ENCODE measurements at regions not wholly inside any gene's neighbourhood (a gene's known extent, or its start where the extent isn't known, plus 50 kb on each side); places are given as distances from the start of the nearest gene placed in this dataset.

DNA sequence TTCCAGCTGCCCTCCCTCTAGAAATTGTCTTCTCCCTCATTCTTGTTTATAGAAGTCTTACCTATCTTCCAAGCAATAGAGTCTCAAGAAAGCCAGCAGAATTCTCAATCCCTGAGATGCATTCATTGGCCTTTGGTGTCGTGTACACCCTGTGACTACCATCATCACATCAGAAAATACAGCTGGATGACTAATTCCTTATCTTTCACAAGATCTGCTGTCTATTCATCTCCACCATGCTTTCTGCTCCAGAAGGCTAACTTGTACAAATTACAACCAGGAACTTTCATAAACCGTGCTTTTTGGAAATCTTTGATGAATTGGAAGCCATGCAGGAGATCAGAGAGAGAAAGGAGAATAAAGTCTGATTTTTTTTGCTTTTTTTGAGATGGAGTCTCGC, 1062.9 kb upstream of the GHITM start:
- no peak overlapping the region for H3K27ac ChIP-seq
- no peaks in the 10 kb centered on the region for H3K4me1 ChIP-seq
- intact Hi-C loops (cut with DNase I; ENCODE audit: low total_unique reads), result no loop called here
- H3K4me3 ChIP-seq, result no peak overlapping the region
- DNase-seq, result no peak
- H3K27me3 ChIP-seq, result no peaks in the 10 kb centered on the region
- H3K36me3 ChIP-seq, result no peaks in the 10 kb centered on the region
- 62 to 73% (median 72%) methylated on average over 3 of the region's 3 CpGs for WGBS, 5 donors
- H3K9me3 ChIP-seq, result peaks cover 0 to 3% (median under 1%) of the 10 kb centered on the region in 4 donors
- TF ChIP-seq, protein P1, sequence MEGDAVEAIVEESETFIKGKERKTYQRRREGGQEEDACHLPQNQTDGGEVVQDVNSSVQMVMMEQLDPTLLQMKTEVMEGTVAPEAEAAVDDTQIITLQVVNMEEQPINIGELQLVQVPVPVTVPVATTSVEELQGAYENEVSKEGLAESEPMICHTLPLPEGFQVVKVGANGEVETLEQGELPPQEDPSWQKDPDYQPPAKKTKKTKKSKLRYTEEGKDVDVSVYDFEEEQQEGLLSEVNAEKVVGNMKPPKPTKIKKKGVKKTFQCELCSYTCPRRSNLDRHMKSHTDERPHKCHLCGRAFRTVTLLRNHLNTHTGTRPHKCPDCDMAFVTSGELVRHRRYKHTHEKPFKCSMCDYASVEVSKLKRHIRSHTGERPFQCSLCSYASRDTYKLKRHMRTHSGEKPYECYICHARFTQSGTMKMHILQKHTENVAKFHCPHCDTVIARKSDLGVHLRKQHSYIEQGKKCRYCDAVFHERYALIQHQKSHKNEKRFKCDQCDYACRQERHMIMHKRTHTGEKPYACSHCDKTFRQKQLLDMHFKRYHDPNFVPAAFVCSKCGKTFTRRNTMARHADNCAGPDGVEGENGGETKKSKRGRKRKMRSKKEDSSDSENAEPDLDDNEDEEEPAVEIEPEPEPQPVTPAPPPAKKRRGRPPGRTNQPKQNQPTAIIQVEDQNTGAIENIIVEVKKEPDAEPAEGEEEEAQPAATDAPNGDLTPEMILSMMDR (IDR thresholded peaks at IDR 0.05), result no peak
- TF ChIP-seq POLR2AphosphoS5 (IDR thresholded peaks at IDR 0.05) (no peak), EP300 (IDR thresholded peaks at IDR 0.05) (no peak), POLR2A (IDR thresholded peaks at IDR 0.05) (no peak)

DNA sequence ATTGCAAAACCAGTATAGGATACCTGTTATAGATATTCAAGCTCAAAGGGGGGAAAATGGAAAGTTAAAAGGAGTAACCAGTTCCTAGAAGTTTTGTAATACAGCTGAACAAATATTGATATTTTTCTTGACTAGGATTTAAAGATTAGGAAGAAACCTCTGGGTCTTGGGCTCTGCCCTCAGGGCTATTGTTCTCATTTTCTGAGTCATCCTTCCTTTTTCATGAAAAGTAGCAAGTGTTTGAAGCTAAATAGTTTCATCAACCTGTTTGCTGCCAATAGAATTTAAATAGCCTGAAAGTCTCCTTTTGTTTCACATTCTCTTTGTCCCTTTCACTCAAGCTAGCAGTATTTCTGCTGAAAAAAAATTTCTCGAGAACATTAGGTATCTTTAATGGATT, 1061.1 kb upstream of the GHITM start:
- Histone ChIP-seq H3K27ac (no peak overlapping the region), H3K27me3 (no peaks in the 10 kb centered on the region), H3K4me3 (no peak overlapping the region), H3K36me3 (no peaks in the 10 kb centered on the region), H3K9me3 (peaks cover 0 to 9% (median 3%) of the 10 kb centered on the region in 4 donors), H3K4me1 (no peaks in the 10 kb centered on the region)
- no peak for DNase-seq
- TF ChIP-seq EP300 (IDR thresholded peaks at IDR 0.05), result no peak
- TF ChIP-seq, protein P1 (IDR thresholded peaks at IDR 0.05), result no peak
- WGBS, 5 donors, result 44 to 74% (median 58%) methylated on average over 1 of the region's 1 CpG
- intact Hi-C loops (cut with DNase I; ENCODE audit: low total_unique reads), result no loop called here

DNA sequence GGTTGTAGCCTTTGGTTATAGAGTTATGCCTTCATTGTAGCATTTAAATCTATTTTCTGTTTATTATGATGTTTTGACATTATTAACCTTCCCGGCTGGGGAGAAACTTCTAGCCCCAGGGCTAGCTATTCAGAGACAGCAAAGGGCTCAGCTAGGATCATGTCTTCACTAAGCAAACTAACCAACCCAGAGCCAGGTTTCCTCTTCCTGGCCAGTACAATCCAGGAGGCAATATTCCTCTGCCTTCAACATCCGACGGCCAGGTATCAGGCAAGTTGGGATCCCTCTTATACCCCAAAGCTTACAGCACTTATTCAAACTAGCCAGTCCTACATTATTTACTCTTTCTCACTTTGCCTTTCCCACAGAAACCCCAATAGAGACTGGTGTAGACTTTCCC, 1060.7 kb upstream of the GHITM start:
- WGBS, 5 donors, result 62 to 91% (median 70%) methylated on average over 3 of the region's 3 CpGs
- no peaks in the 10 kb centered on the region for H3K4me1 ChIP-seq
- peaks cover 0 to 9% (median 3%) of the 10 kb centered on the region in 4 donors for H3K9me3 ChIP-seq
- H3K27me3 ChIP-seq, result no peaks in the 10 kb centered on the region
- no peak overlapping the region for H3K27ac ChIP-seq
- intact Hi-C loops (cut with DNase I; ENCODE audit: low total_unique reads), result no loop called here
- TF ChIP-seq POLR2A (IDR thresholded peaks at IDR 0.05), result no peak
- TF ChIP-seq POLR2AphosphoS5 (IDR thresholded peaks at IDR 0.05), result no peak
- TF ChIP-seq EP300 (IDR thresholded peaks at IDR 0.05), result no peak
- TF ChIP-seq, protein P1 (IDR thresholded peaks at IDR 0.05), result no peak
- DNase-seq, result no peak
- H3K4me3 ChIP-seq, result no peak overlapping the region
- H3K36me3 ChIP-seq, result no peaks in the 10 kb centered on the region

DNA sequence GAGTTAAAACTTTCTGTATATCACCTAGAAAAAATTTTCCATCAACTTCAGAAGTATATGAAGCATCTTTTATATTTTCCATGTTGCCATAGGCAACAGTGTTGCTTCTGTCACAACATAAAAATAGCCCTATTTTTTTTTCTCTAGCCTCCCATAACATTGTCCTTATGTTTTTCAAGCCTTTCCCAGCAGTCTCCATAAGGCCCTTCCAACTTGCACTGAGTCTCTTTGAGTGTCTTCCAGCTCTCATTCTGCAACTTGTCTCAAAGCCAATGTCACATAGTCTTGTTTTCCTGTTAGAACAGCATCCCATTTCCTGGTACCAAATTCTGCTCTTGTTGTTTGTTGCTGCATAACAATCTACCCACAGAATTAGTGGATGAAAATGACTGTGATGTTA, 1055.5 kb upstream of the GHITM start:
- H3K9me3 ChIP-seq, result peaks cover 0 to 9% (median 3%) of the 10 kb centered on the region in 4 donors
- no peaks in the 10 kb centered on the region for H3K36me3 ChIP-seq
- peak in 1 of 2 donors; percentile 59 for DNase-seq
- intact Hi-C loops (cut with DNase I; ENCODE audit: low total_unique reads), result no loop called here
- H3K27me3 ChIP-seq, result no peaks in the 10 kb centered on the region
- TF ChIP-seq, protein P1 (IDR thresholded peaks at IDR 0.05), result no peak
- TF ChIP-seq POLR2AphosphoS5 (IDR thresholded peaks at IDR 0.05) (no peak), POLR2A (IDR thresholded peaks at IDR 0.05) (no peak), EP300 (IDR thresholded peaks at IDR 0.05) (no peak)
- H3K4me1 ChIP-seq, result no peaks in the 10 kb centered on the region
- no peak overlapping the region for H3K4me3 ChIP-seq
- H3K27ac ChIP-seq, result no peak overlapping the region
